ENCODE measurements at regions not wholly inside any gene's neighbourhood (a gene's known extent, or its start where the extent isn't known, plus 50 kb on each side); places are given as distances from the start of the nearest gene placed in this dataset.

- Histone ChIP-seq H3K79me2 (replicated peaks; ENCODE audit: insufficient read depth) (no peaks in the 10 kb centered on the region), H3K4me1 (ENCODE audit: insufficient read depth) (peaks cover 13% of the 10 kb centered on the region; the same call in 1 of the 2 replicates), H3F3A (replicated peaks; ENCODE audit: low read depth) (0 out of 2 replicates have a peak, but pooled peaks cover 3% of the 10 kb centered on the region), H3K36me3 (ENCODE audit: insufficient read depth) (no peaks in the 10 kb centered on the region), H3K4me2 (peak overlapping the region; percentile 71), H4K20me1 (replicated peaks; ENCODE audit: insufficient read depth) (0 out of 2 replicates have a peak, but pooled peaks cover 4% of the 10 kb centered on the region), H3K4me3 (peak overlapping the region; percentile 72), H3K27me3 (ENCODE audit: insufficient read depth) (no peaks in the 10 kb centered on the region), H2AFZ (peak overlapping the region; percentile 1), H3K9me2 (ENCODE audit: insufficient read depth) (no peaks in the 10 kb centered on the region), H3K27ac (ENCODE audit: low read depth) (peak overlapping the region; percentile 76)
- ATAC-seq: peak; percentile 72
- peak overlapping the region; percentile 95 for H3K4me3 Mint-ChIP-seq
- H3K27ac Mint-ChIP-seq: peak overlapping the region; percentile 92
- no peaks in the 10 kb centered on the region for H3K36me3 Mint-ChIP-seq (ENCODE audit: low read depth)
- DNase-seq (ENCODE audit: low spot score): peak; percentile 94
- TF ChIP-seq REST (IDR thresholded peaks at IDR 0.05; ENCODE audit: unreplicated experiment): no peak
- TF ChIP-seq ZNF462 (CRISPR knock-in tag; IDR thresholded peaks at IDR 0.05): no peak
- no peak for TF ChIP-seq EZH2phosphoT487 (IDR thresholded peaks at IDR 0.05; ENCODE audit: unreplicated experiment)
- TF ChIP-seq ETS1 (IDR thresholded peaks at IDR 0.05): no peak; the same call in 1 of the 2 replicates
- TF ChIP-seq STAT1 (IDR thresholded peaks at IDR 0.05; ENCODE audit: unreplicated experiment): no peak
- peak; percentile 39 to 52 for TF ChIP-seq CTCF (conservative IDR thresholded peaks at IDR 0.05; ENCODE audit: low read depth in 2 of 2)
- peak; percentile 84 for TF ChIP-seq POLR2AphosphoS5 (IDR thresholded peaks at IDR 0.05; ENCODE audit: low read depth)
- no peak for TF ChIP-seq EZH2 (IDR thresholded peaks at IDR 0.05; ENCODE audit: low read depth, unreplicated experiment)
- no peak for TF ChIP-seq ZNF331 (CRISPR knock-in tag; IDR thresholded peaks at IDR 0.05; ENCODE audit: low read depth)
- TF ChIP-seq JUNB (IDR thresholded peaks at IDR 0.05; ENCODE audit: unreplicated experiment): no peak
- no peak for TF ChIP-seq NANOG (IDR thresholded peaks at IDR 0.05; ENCODE audit: borderline replicate concordance)
- TF ChIP-seq CREB1 (CRISPR knock-in tag; IDR thresholded peaks at IDR 0.05; ENCODE audit: low read depth): 0 out of 2 replicates have a peak, but pooled peaks have one; percentile 11
- no peak for TF ChIP-seq ZNF114 (CRISPR knock-in tag; IDR thresholded peaks at IDR 0.05)
- peaks cover 6% of the 10 kb centered on the region; the same call in 2 of the 3 replicates for H3K9me3 Mint-ChIP-seq
- H3K27me3 Mint-ChIP-seq (ENCODE audit: insufficient read depth, low read depth, poor library complexity): peaks cover 15% of the 10 kb centered on the region
- H3K4me1 Mint-ChIP-seq: peaks cover 11% of the 10 kb centered on the region
Observed at GRCh38 chr6:27177485-27178406, 69.8 kb upstream of the PRSS16 start.
